ENCODE measurements at regions not wholly inside any gene's neighbourhood (a gene's known extent, or its start where the extent isn't known, plus 50 kb on each side); places are given as distances from the start of the nearest gene placed in this dataset.

DNA sequence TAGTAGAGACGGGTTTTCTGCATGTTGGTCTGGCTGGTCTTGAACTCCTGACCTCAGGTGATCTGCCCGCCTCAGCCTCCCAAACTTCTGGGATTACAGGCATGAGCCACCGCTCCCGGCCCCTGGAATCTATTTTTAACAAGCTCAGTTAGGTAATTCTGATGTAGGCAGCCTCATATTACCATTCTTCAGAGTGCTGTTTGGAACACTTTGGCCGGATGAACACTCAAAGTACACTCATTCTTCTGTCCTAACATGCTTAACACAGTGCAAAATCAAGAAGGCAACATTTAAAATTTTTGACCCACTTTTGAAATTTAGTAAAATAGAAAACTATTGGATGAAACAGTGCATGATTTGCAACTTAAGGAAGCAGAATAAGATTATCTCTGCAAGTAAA is 586.7 kb upstream of the CHORDC1 start:
- Histone ChIP-seq H3K4me1 (no peaks in the 10 kb centered on the region), H3K36me3 (no peaks in the 10 kb centered on the region), H3K9me3 (no peaks in the 10 kb centered on the region), H3K27ac (no peak overlapping the region), H3K27me3 (no peaks in the 10 kb centered on the region), H3K4me3 (no peak overlapping the region)
- TF ChIP-seq POLR2A (IDR thresholded peaks at IDR 0.05), result no peak
- TF ChIP-seq, protein P1, sequence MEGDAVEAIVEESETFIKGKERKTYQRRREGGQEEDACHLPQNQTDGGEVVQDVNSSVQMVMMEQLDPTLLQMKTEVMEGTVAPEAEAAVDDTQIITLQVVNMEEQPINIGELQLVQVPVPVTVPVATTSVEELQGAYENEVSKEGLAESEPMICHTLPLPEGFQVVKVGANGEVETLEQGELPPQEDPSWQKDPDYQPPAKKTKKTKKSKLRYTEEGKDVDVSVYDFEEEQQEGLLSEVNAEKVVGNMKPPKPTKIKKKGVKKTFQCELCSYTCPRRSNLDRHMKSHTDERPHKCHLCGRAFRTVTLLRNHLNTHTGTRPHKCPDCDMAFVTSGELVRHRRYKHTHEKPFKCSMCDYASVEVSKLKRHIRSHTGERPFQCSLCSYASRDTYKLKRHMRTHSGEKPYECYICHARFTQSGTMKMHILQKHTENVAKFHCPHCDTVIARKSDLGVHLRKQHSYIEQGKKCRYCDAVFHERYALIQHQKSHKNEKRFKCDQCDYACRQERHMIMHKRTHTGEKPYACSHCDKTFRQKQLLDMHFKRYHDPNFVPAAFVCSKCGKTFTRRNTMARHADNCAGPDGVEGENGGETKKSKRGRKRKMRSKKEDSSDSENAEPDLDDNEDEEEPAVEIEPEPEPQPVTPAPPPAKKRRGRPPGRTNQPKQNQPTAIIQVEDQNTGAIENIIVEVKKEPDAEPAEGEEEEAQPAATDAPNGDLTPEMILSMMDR (IDR thresholded peaks at IDR 0.05 in 4 of 5, conservative IDR thresholded peaks at IDR 0.05 in 1 of 5), result no peak
- intact Hi-C loops (cut with DNase I; ENCODE audit: low total_unique reads) (no loop called here), in situ Hi-C loops (cut with MboI; ENCODE audit: low sequenced_read_pairs in 4 of 4) (no loop called here)
- ATAC-seq, result no peak
- no peak for DNase-seq

DNA sequence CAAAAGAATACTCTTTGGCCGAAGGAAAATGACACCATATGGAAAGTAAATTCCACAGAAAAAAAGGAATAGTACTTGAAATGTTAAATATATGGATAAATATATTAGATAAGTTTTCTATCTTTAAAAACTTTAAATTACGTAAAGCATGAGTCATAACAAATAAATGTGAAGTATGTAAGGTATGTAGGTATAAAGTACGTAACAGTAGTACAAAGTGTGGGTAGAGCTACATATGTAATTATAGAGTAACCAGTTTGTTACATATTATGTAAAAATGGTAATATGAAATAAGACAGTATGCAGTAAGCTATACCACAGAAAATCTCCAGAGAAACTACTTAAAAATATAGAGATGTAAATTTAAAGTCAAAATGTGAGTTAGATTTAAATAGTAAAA is 582.3 kb upstream of the CHORDC1 start:
- H3K4me1 ChIP-seq, result no peaks in the 10 kb centered on the region
- no peak overlapping the region for H3K27ac ChIP-seq
- ATAC-seq (no peak), DNase-seq (no peak)
- intact Hi-C loops (cut with DNase I; ENCODE audit: low total_unique reads), result no loop called here
- no peak overlapping the region for H3K4me3 ChIP-seq
- in situ Hi-C loops (cut with MboI; ENCODE audit: low sequenced_read_pairs in 4 of 4), result no loop called here
- no peak for TF ChIP-seq POLR2A (IDR thresholded peaks at IDR 0.05)
- TF ChIP-seq, protein P1 (IDR thresholded peaks at IDR 0.05 in 4 of 5, conservative IDR thresholded peaks at IDR 0.05 in 1 of 5), result no peak
- H3K27me3 ChIP-seq, result no peaks in the 10 kb centered on the region
- no peaks in the 10 kb centered on the region for H3K9me3 ChIP-seq
- no peaks in the 10 kb centered on the region for H3K36me3 ChIP-seq

DNA sequence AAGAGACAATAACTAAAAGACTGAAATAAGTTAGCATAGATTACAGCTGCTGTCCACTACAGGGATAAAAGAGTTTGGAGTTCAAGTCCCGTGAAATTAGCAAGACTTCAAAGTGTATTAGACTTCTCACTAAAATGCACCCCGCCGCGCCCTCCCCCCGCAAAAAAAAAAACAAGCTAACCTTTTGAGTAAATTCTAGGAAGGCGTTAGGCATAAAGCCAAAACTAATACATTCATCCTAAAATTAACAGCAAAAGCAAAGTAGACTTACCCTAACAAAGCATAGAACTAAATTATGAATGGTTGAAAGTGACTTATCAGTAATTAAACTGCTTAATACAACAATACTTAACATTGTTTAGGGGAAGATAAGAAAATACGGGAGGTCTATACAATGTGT is 581.0 kb upstream of the CHORDC1 start:
- Histone ChIP-seq H3K27me3 (no peaks in the 10 kb centered on the region), H3K4me3 (no peak overlapping the region), H3K36me3 (no peaks in the 10 kb centered on the region), H3K9me3 (no peaks in the 10 kb centered on the region), H3K4me1 (no peaks in the 10 kb centered on the region), H3K27ac (no peak overlapping the region)
- no peak for DNase-seq
- intact Hi-C loops (cut with DNase I; ENCODE audit: low total_unique reads) (no loop called here), in situ Hi-C loops (cut with MboI; ENCODE audit: low sequenced_read_pairs in 4 of 4) (no loop called here)
- TF ChIP-seq POLR2A (IDR thresholded peaks at IDR 0.05), result no peak
- TF ChIP-seq, protein P1 (IDR thresholded peaks at IDR 0.05 in 4 of 5, conservative IDR thresholded peaks at IDR 0.05 in 1 of 5), result no peak
- no peak for ATAC-seq

DNA sequence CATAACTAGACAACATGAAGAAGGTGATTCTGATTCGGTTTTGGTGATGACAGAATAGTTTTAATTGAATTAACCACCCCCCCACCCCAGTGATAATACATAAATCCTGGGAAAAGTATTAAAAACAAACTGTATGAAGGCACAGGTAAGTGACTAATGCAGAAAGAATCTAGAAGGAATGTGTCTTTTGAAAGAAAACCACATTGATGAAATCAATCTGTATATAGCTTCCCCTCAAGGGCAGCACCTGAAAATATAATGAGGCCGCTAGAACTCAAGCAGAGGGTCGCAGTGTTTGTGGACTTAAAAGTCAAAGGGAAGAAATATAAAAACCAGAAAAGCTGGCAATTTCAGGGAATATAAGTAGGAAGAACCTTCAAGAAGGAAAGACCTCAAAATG is 580.5 kb upstream of the CHORDC1 start:
- TF ChIP-seq POLR2A (IDR thresholded peaks at IDR 0.05), result no peak
- TF ChIP-seq, protein P1 (IDR thresholded peaks at IDR 0.05 in 4 of 5, conservative IDR thresholded peaks at IDR 0.05 in 1 of 5), result no peak
- Histone ChIP-seq H3K36me3 (no peaks in the 10 kb centered on the region), H3K9me3 (no peaks in the 10 kb centered on the region), H3K27me3 (no peaks in the 10 kb centered on the region), H3K4me3 (no peak overlapping the region), H3K27ac (no peak overlapping the region), H3K4me1 (no peaks in the 10 kb centered on the region)
- in situ Hi-C loops (cut with MboI; ENCODE audit: low sequenced_read_pairs in 4 of 4) (no loop called here), intact Hi-C loops (cut with DNase I; ENCODE audit: low total_unique reads) (no loop called here)
- no peak for ATAC-seq
- no peak for DNase-seq

DNA sequence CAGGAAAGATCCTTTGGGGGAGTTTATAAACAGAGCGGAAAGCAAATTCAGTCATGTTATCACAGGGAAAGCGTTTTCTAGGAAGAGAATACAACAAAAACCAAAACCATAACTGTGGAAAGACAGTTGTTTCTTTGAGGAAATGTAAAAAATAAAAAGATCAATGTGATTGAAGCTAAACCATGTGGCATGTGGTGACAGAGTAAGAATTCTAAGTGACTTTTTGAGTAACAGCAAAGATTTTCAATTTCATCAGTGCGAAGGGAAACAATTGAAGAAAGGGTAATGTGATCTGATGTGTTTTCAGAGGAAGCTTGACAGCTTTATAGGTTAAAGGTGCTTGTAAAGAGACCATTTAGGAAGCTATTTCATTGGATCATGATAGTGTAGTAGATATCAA is 575.9 kb upstream of the CHORDC1 start:
- Histone ChIP-seq H3K27ac (no peak overlapping the region), H3K9me3 (no peaks in the 10 kb centered on the region), H3K27me3 (no peaks in the 10 kb centered on the region), H3K36me3 (no peaks in the 10 kb centered on the region), H3K4me1 (no peaks in the 10 kb centered on the region), H3K4me3 (no peak overlapping the region)
- ATAC-seq (no peak), DNase-seq (no peak)
- intact Hi-C loops (cut with DNase I; ENCODE audit: low total_unique reads) (no loop called here), in situ Hi-C loops (cut with MboI; ENCODE audit: low sequenced_read_pairs in 4 of 4) (no loop called here)
- no peak for TF ChIP-seq POLR2A (IDR thresholded peaks at IDR 0.05)
- TF ChIP-seq, protein P1 (IDR thresholded peaks at IDR 0.05 in 4 of 5, conservative IDR thresholded peaks at IDR 0.05 in 1 of 5), result no peak
